NT2/D1 (cell line): ENCODE measurements at regions not wholly inside any gene's neighbourhood (a gene's known extent, or its start where the extent isn't known, plus 50 kb on each side); places are given as distances from the start of the nearest gene placed in this dataset.

Experiments used
- YY1 ChIP-seq: IDR thresholded peaks from 2 replicates; pipeline ENCODE4 v1.6.1; 2011; ENCODE audit not compliant: insufficient read length, insufficient read depth
- ZNF274 ChIP-seq: IDR thresholded peaks from 2 replicates; pipeline ENCODE4 v1.6.1; 2011; ENCODE audit warnings: mild to moderate bottlenecking, low read depth, low read length

GRCh38 chr4:58477513-58477912, 1367.3 kb upstream of the IGFBP7 start:
- TF ChIP-seq YY1 = no peak
- no peak for TF ChIP-seq ZNF274
